C4-2B (cell line): ENCODE measurements at regions not wholly inside any gene's neighbourhood (a gene's known extent, or its start where the extent isn't known, plus 50 kb on each side); places are given as distances from the start of the nearest gene placed in this dataset.

Source experiments
- H3K27ac ChIP-seq: fragments of 450-650 bp; 2 replicates; pipeline ENCODE4 v1.5.1; 2017
- CTCF ChIP-seq: fragments of 450-650 bp; conservative IDR thresholded peaks from 2 replicates; pipeline ENCODE4 v1.5.1; 2017; ENCODE audit warnings: mild to moderate bottlenecking
- ZFX ChIP-seq: fragments of 450-650 bp; IDR thresholded peaks from 2 replicates; pipeline ENCODE4 v1.6.1; 2017

- TF ChIP-seq ZFX (no peak), CTCF (no peak)
- no peak overlapping the region for H3K27ac ChIP-seq
Observed at GRCh38 chr13:74596691-74597090, 462.5 kb upstream of the KLF12 start.

- no peak overlapping the region for H3K27ac ChIP-seq
- TF ChIP-seq CTCF (no peak), ZFX (no peak)
Observed at GRCh38 chr13:74593688-74594087, 459.5 kb upstream of the KLF12 start.

GRCh38 chr13:74586847-74587246 is 452.6 kb upstream of the KLF12 start:
- H3K27ac ChIP-seq = no peak overlapping the region
- TF ChIP-seq ZFX (no peak), CTCF (no peak)

- no peak overlapping the region for H3K27ac ChIP-seq
- no peak for TF ChIP-seq CTCF
- no peak for TF ChIP-seq ZFX
Observed at GRCh38 chr13:74576420-74576819, 442.2 kb upstream of the KLF12 start.

GRCh38 chr13:74575729-74576125 is 441.5 kb upstream of the KLF12 start:
- no peak for TF ChIP-seq ZFX
- TF ChIP-seq CTCF = no peak
- no peak overlapping the region for H3K27ac ChIP-seq

GRCh38 chr13:74574964-74575728 is 440.9 kb upstream of the KLF12 start:
- no peak for TF ChIP-seq ZFX
- TF ChIP-seq CTCF = no peak
- H3K27ac ChIP-seq = no peak overlapping the region

- TF ChIP-seq CTCF = peak; percentile 7; the same call in 1 of the 2 replicates
- TF ChIP-seq ZFX = no peak
Observed at GRCh38 chr13:74573654-74574053, 439.4 kb upstream of the KLF12 start.

More at GRCh38 chr13:74573654-74574053, 439.4 kb upstream of the KLF12 start:
- H3K27ac ChIP-seq = no peak overlapping the region
